Thyroid gland (tissue), 4 donors: ENCODE measurements at regions not wholly inside any gene's neighbourhood (a gene's known extent, or its start where the extent isn't known, plus 50 kb on each side); places are given as distances from the start of the nearest gene placed in this dataset.

Experiments
- CTCF ChIP-seq, 6 experiments: fragments of 200-600 bp in 3 of 6; fragments of 450-650 bp in 3 of 6; sonication (generic) in 3 of 6; IDR thresholded peaks; one replicate each; pipeline ENCODE4 v1.5.1; 2016 to 2019; ENCODE audit warnings: antibody characterized with exemption in 6 of 6, mild to moderate bottlenecking in 2 of 6, inconsistent platforms in 1 of 6, moderate library complexity in 1 of 6
- POLR2A ChIP-seq, 2 donors: fragments of 450-650 bp; IDR thresholded peaks; one replicate each; pipeline ENCODE4 v1.6.1; 2017; ENCODE audit warnings: antibody characterized with exemption in 2 of 2, mild to moderate bottlenecking in 2 of 2, moderate library complexity in 1 of 2

- TF ChIP-seq CTCF (IDR thresholded peaks at IDR 0.05) (no peak), POLR2A (IDR thresholded peaks at IDR 0.05) (no peak)
Measured at GRCh38 chr6:164049517-164049988, 635.0 kb downstream of the QKI start.
